K562 (cell line): ENCODE measurements at regions not wholly inside any gene's neighbourhood (a gene's known extent, or its start where the extent isn't known, plus 50 kb on each side); places are given as distances from the start of the nearest gene placed in this dataset.

Source experiments
- CEBPB ChIP-seq: fragments of 450-650 bp; IDR thresholded peaks from 2 replicates; pipeline ENCODE4 v1.6.1; 2016; ENCODE audit warnings: missing genetic modification characterization, missing compliant biosample characterization
- CSDE1 ChIP-seq, 2 experiments: fragments of 450-650 bp; IDR thresholded peaks; 2 replicates each; pipeline ENCODE4 v1.6.1; 2016; ENCODE audit warnings: mild to moderate bottlenecking in 1 of 2
- HLTF ChIP-seq: fragments of 450-650 bp; IDR thresholded peaks from 2 replicates; pipeline ENCODE4 v1.6.1; 2016
- MAFF ChIP-seq: IDR thresholded peaks from 2 replicates; pipeline ENCODE4 v1.6.1; 2012; ENCODE audit warnings: low read length, improper control_type of control experiment
- MAFK ChIP-seq: IDR thresholded peaks from 2 replicates; pipeline ENCODE4 v1.6.1; 2011; ENCODE audit warnings: low read length, improper control_type of control experiment
- PCBP1 ChIP-seq: fragments of 200-400 bp; formaldehyde crosslinking; IDR thresholded peaks from 2 replicates; pipeline ENCODE4 v1.6.1; 2018; ENCODE audit warnings: mild to moderate bottlenecking, low read depth, low read length; ENCODE audit not compliant: poor library complexity, severe bottlenecking
- SRF ChIP-seq, 2 experiments: fragments of 250-450, 450-650 bp in 1 of 2; sonication (Bioruptor Pico) in 1 of 2; sonication (generic) in 1 of 2; formaldehyde crosslinking; IDR thresholded peaks; 2 replicates each; pipeline versions ENCODE4 v1.5.0 to v1.5.1; 2020 to 2022; ENCODE audit warnings: mild to moderate bottlenecking in 1 of 2, missing genetic modification reagents in 1 of 2
- TF ChIP-seq, protein P1 (sequence below): fragments of 200-400 bp; formaldehyde crosslinking; IDR thresholded peaks from 2 replicates; pipeline ENCODE4 v1.6.1; 2017; ENCODE audit warnings: mild to moderate bottlenecking, low read depth, low read length, moderate library complexity
- TF ChIP-seq, protein P2 (sequence below): fragments of 450-650 bp; IDR thresholded peaks from 2 replicates; pipeline ENCODE4 v1.6.1; 2016; ENCODE audit warnings: mild to moderate bottlenecking
- TF ChIP-seq, protein P3 (sequence below): fragments of 250-450 bp; sonication (Bioruptor Pico); IDR thresholded peaks from 2 replicates; pipeline ENCODE4 v1.6.1; 2021; ENCODE audit warnings: mild to moderate bottlenecking

DNA sequence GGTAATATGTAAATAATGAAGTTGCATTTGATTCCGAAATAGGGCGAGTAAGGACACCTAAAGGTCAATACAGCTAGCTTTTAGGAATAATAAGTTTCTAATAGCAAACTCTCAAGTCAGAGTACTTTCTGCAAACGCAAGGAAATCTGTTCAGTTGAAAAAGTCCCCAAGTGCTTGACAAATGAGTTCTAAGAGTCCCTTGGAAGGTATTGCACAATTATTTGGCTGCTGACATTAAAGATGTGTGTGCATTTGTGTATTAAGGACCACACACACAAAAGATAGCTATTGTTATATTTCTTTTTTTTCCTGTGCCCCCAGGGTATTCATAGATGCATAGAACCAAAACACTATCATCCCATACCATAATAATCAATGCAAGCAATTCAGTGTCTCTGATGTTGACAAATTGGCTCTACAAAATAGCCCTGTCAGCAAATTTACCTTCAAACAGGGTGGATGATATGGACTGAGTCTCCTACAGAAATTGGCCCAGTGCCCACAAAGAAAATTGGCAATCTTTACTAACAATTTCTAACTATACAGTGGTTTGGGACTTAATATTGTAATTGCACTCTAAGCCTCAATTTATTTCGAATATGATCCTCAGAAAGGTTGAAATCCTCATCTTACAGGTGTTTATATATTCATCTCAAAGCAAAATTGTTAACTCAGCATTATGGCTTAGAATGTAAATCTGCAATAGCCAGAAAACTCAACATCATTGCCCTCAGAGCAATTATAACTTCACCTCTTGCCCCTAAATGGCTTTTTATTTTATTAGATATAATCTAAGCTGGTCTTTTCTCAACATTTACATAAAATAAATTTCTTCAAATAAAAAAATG is 827.2 kb downstream of the MAT2B start (continued):
- peak; percentile 99 for TF ChIP-seq MAFF
- TF ChIP-seq, protein P1, sequence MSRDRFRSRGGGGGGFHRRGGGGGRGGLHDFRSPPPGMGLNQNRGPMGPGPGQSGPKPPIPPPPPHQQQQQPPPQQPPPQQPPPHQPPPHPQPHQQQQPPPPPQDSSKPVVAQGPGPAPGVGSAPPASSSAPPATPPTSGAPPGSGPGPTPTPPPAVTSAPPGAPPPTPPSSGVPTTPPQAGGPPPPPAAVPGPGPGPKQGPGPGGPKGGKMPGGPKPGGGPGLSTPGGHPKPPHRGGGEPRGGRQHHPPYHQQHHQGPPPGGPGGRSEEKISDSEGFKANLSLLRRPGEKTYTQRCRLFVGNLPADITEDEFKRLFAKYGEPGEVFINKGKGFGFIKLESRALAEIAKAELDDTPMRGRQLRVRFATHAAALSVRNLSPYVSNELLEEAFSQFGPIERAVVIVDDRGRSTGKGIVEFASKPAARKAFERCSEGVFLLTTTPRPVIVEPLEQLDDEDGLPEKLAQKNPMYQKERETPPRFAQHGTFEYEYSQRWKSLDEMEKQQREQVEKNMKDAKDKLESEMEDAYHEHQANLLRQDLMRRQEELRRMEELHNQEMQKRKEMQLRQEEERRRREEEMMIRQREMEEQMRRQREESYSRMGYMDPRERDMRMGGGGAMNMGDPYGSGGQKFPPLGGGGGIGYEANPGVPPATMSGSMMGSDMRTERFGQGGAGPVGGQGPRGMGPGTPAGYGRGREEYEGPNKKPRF = no peak
- TF ChIP-seq, protein P2, sequence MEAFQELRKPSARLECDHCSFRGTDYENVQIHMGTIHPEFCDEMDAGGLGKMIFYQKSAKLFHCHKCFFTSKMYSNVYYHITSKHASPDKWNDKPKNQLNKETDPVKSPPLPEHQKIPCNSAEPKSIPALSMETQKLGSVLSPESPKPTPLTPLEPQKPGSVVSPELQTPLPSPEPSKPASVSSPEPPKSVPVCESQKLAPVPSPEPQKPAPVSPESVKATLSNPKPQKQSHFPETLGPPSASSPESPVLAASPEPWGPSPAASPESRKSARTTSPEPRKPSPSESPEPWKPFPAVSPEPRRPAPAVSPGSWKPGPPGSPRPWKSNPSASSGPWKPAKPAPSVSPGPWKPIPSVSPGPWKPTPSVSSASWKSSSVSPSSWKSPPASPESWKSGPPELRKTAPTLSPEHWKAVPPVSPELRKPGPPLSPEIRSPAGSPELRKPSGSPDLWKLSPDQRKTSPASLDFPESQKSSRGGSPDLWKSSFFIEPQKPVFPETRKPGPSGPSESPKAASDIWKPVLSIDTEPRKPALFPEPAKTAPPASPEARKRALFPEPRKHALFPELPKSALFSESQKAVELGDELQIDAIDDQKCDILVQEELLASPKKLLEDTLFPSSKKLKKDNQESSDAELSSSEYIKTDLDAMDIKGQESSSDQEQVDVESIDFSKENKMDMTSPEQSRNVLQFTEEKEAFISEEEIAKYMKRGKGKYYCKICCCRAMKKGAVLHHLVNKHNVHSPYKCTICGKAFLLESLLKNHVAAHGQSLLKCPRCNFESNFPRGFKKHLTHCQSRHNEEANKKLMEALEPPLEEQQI = no peak
- peak; percentile 81 for TF ChIP-seq CEBPB (tag)
- peak; percentile 99 for TF ChIP-seq MAFK
- TF ChIP-seq, protein P3, sequence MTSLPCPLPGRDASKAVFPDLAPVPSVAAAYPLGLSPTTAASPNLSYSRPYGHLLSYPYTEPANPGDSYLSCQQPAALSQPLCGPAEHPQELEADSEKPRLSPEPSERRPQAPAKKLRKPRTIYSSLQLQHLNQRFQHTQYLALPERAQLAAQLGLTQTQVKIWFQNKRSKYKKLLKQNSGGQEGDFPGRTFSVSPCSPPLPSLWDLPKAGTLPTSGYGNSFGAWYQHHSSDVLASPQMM (CRISPR knock-in tag) = no peak
- no peak for TF ChIP-seq SRF (CRISPR knock-in tag; IDR thresholded peaks at IDR 0.05)
- TF ChIP-seq PCBP1 = no peak
- TF ChIP-seq HLTF = no peak
- no peak for TF ChIP-seq CSDE1 (IDR thresholded peaks at IDR 0.05)
- TF ChIP-seq, all 486 proteins: peak for 9
